Suprapubic skin (tissue), 4 donors: ENCODE measurements at regions not wholly inside any gene's neighbourhood (a gene's known extent, or its start where the extent isn't known, plus 50 kb on each side); places are given as distances from the start of the nearest gene placed in this dataset.

Experiments used
- DNase-seq, 2 donors: peaks; one replicate each; pipeline ENCODE4 v3.0.0-alpha.2; 2019; ENCODE audit warnings: low spot score in 2 of 2
- H3K27ac ChIP-seq: fragments of 200-600 bp; sonication (generic); one replicate; pipeline ENCODE4 v1.5.1; 2019
- H3K27me3 ChIP-seq: fragments of 200-600 bp; sonication (generic); one replicate; pipeline ENCODE4 v1.5.1; 2019
- H3K36me3 ChIP-seq: fragments of 200-600 bp; sonication (generic); one replicate; pipeline ENCODE4 v1.5.1; 2019
- H3K4me1 ChIP-seq: fragments of 200-600 bp; sonication (generic); one replicate; pipeline ENCODE4 v1.5.1; 2019
- H3K4me3 ChIP-seq: fragments of 200-600 bp; sonication (generic); one replicate; pipeline ENCODE4 v1.5.1; 2019; ENCODE audit warnings: mild to moderate bottlenecking
- H3K9me3 ChIP-seq: fragments of 200-600 bp; sonication (generic); one replicate; pipeline ENCODE4 v1.5.1; 2019
- EP300 ChIP-seq: sonication (generic); formaldehyde crosslinking; IDR thresholded peaks from one replicate; pipeline ENCODE4 v1.6.1; 2017; ENCODE audit warnings: antibody characterized with exemption
- POLR2A ChIP-seq, 2 donors: fragments of 450-650 bp; IDR thresholded peaks; one replicate each; pipeline ENCODE4 v1.6.1; 2017; ENCODE audit warnings: antibody characterized with exemption in 2 of 2, mild to moderate bottlenecking in 2 of 2, moderate library complexity in 2 of 2
- POLR2AphosphoS5 ChIP-seq, 3 donors: sonication (generic); formaldehyde crosslinking; IDR thresholded peaks; one replicate each; pipeline ENCODE4 v1.6.1; 2017; ENCODE audit warnings: antibody characterized with exemption in 3 of 3
- whole genome bisulfite sequencing: methylation state at CpG from one replicate; pipeline ENCODE4 v1.1.5; 2018; 5-methylcytosine and 5-hydroxymethylcytosine counted together
- TF ChIP-seq, protein P1 (sequence below), 2 donors: fragments of 200-600 bp in 1 of 2; fragments of 450-650 bp in 1 of 2; sonication (generic) in 1 of 2; IDR thresholded peaks; one replicate each; pipeline ENCODE4 v1.5.1; 2016 to 2019; ENCODE audit warnings: antibody characterized with exemption in 2 of 2, mild to moderate bottlenecking in 1 of 2, moderate library complexity in 1 of 2

DNA sequence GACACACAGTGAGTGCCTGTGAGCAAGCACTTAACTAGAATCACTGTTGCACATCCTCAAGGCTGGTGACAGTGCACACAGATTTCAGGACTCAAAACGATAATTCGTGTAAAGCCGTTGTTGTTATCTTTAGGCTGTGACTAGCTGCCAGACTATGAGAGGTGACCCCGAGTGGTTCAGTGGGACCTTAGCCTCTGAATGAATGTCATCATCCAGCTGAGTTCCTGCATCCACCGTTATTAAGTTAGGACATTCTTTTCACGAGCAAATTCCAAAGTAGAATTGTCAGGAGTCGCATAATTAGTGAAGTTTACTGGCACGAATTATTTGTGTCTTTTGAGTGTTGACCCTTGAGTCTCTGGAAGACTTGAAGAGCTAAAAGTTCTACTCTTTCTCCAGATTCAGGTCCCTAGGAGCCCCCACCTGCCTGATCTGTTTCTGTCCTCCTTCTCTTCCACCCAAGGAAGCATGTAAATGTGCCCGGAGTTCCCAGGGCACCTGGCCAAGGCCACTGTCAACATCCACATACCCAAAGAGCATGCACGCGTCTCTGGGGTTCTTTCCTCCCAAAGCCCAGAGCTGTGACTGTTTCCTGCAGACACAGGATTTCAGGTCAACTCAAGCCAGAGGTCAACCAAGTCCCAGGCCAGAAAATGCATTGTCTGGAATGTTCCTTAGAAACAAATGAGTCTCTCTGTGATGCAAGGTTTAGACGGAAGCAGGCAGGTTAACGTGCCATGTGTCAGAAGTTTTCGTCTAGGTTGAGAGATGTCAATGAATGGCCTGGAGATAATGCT is 207.2 kb downstream of the TOMM20 start:
- TF ChIP-seq POLR2AphosphoS5 (IDR thresholded peaks at IDR 0.05): peak in 1 of 3 donors; percentile 33
- TF ChIP-seq, protein P1, sequence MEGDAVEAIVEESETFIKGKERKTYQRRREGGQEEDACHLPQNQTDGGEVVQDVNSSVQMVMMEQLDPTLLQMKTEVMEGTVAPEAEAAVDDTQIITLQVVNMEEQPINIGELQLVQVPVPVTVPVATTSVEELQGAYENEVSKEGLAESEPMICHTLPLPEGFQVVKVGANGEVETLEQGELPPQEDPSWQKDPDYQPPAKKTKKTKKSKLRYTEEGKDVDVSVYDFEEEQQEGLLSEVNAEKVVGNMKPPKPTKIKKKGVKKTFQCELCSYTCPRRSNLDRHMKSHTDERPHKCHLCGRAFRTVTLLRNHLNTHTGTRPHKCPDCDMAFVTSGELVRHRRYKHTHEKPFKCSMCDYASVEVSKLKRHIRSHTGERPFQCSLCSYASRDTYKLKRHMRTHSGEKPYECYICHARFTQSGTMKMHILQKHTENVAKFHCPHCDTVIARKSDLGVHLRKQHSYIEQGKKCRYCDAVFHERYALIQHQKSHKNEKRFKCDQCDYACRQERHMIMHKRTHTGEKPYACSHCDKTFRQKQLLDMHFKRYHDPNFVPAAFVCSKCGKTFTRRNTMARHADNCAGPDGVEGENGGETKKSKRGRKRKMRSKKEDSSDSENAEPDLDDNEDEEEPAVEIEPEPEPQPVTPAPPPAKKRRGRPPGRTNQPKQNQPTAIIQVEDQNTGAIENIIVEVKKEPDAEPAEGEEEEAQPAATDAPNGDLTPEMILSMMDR (IDR thresholded peaks at IDR 0.05): no peak
- peak in 1 of 2 donors; percentile 75 for DNase-seq
- Histone ChIP-seq H3K4me1 (peaks cover 36% of the 10 kb centered on the region), H3K27me3 (no peaks in the 10 kb centered on the region), H3K4me3 (no peak overlapping the region), H3K9me3 (no peaks in the 10 kb centered on the region), H3K36me3 (no peaks in the 10 kb centered on the region), H3K27ac (no peak overlapping the region)
- 61% methylated on average over 14 of the region's 14 CpGs for WGBS

DNA sequence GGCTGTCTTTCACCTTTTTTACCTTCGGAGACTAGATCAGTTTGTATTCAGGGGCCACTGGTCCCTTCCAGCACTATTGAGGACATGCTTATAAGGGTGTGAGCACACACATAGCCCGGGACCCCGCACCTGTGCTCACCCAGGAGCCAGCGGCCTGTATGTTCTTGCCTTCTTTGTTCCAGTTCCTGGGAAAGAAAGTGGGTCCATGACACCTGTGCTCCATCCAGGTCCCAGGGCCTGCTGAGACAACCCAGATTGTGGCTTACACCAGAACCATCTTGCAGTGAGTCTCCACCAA is 207.8 kb downstream of the TOMM20 start:
- Histone ChIP-seq H3K4me1 (peaks cover 34% of the 10 kb centered on the region), H3K36me3 (no peaks in the 10 kb centered on the region), H3K27ac (no peak overlapping the region), H3K9me3 (no peaks in the 10 kb centered on the region), H3K4me3 (no peak overlapping the region), H3K27me3 (no peaks in the 10 kb centered on the region)
- DNase-seq: peak in 1 of 2 donors; percentile 46
- TF ChIP-seq, protein P1 (IDR thresholded peaks at IDR 0.05): no peak
- TF ChIP-seq POLR2AphosphoS5 (IDR thresholded peaks at IDR 0.05) (no peak), POLR2A (IDR thresholded peaks at IDR 0.05) (no peak), EP300 (no peak)
- 75% methylated on average over 4 of the region's 4 CpGs for WGBS

DNA sequence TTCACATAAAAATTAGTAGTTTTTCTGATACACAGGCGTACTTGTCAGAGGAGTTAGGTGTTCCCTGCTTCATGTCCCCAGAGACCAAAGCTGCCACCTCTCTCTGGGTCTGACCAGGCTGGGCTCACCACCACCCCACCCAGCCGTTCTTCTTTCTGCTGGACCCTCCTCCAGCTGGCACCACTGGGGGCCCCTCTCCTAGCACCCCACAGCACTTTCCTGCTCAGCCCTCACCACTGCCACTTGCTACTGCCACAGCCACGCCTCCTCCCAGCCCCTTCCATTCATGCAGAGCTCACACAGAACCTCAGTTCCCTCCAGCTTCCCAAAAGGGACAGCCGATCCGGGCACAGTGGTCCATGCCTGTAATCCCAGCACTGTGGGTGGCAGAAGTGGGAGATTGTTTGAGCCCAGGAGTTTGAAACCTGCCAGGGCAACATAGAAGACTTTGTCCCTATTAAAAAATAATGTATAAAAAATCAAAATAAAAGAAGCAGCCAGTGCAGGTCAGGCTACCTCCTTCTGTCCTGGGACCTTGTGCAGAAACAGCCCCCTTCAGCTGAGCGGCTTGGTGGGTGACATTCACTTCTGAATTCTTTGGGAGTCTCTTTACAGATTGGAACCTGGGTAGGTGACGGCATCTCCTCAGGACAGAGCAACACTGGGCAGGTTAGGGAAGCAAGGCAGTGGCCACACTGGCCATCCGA is 208.3 kb downstream of the TOMM20 start:
- H3K4me1 ChIP-seq: peaks cover 29% of the 10 kb centered on the region

DNA sequence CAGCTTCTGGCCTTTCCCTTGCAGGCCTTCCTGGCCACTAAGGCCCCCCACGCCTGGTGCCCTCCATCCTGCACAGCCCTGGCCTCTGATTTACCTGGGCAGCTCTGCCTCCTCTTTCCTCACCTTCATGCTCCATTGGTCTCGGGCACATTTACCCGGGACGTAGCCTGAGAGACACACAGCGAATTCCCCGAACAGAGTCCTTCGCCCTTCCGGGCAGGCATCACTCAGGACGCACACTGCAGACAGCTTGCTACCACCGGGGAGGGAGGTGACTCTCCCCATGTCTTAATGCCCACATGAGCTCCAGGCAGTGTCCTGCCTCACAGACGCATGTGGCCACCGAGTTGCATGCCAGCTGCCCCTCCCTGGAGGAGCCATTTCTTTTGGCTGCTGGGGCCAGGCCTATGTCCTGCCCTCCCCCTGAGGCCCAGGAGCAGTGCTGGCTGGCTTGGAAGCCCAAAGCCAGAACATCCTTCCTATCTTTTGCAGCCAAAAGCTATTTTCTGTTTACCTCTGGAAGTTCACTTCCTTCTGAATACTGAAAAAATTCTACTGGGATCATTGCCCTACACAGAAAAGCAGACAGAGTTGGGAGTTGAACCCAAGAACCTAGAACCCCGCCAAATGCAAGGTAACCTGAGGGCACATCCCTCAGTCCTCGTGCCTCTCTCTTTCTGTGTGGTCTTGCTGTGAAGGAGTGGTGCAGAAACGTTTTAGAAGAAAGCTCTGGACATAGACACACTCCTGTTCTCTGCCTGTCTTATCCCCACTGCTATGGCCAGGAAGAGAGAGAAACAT is 209.5 kb downstream of the TOMM20 start:
- H3K4me3 ChIP-seq: no peak overlapping the region
- peak; percentile 85 to 86 for DNase-seq
- H3K27ac ChIP-seq: peak overlapping the region; percentile 66
- WGBS: 56% methylated on average over 9 of the region's 15 CpGs
- no peaks in the 10 kb centered on the region for H3K36me3 ChIP-seq
- peaks cover 25% of the 10 kb centered on the region for H3K4me1 ChIP-seq
- H3K27me3 ChIP-seq: no peaks in the 10 kb centered on the region
- no peaks in the 10 kb centered on the region for H3K9me3 ChIP-seq
- TF ChIP-seq POLR2A (IDR thresholded peaks at IDR 0.05) (no peak), POLR2AphosphoS5 (IDR thresholded peaks at IDR 0.05) (peak in 2 of 3 donors; percentile 18 to 31)

More for the DNA sequence above, 208.3 kb downstream of the TOMM20 start:
- TF ChIP-seq POLR2AphosphoS5 (IDR thresholded peaks at IDR 0.05): no peak
- TF ChIP-seq EP300: no peak
- TF ChIP-seq POLR2A (IDR thresholded peaks at IDR 0.05): no peak
- TF ChIP-seq, protein P1 (IDR thresholded peaks at IDR 0.05): no peak
- 92% methylated on average over 8 of the region's 8 CpGs for WGBS
- DNase-seq: peak in 1 of 2 donors; percentile 60
- Histone ChIP-seq H3K36me3 (no peaks in the 10 kb centered on the region), H3K9me3 (no peaks in the 10 kb centered on the region), H3K4me3 (no peak overlapping the region), H3K27me3 (no peaks in the 10 kb centered on the region), H3K27ac (peak overlapping the region; percentile 66)

DNA sequence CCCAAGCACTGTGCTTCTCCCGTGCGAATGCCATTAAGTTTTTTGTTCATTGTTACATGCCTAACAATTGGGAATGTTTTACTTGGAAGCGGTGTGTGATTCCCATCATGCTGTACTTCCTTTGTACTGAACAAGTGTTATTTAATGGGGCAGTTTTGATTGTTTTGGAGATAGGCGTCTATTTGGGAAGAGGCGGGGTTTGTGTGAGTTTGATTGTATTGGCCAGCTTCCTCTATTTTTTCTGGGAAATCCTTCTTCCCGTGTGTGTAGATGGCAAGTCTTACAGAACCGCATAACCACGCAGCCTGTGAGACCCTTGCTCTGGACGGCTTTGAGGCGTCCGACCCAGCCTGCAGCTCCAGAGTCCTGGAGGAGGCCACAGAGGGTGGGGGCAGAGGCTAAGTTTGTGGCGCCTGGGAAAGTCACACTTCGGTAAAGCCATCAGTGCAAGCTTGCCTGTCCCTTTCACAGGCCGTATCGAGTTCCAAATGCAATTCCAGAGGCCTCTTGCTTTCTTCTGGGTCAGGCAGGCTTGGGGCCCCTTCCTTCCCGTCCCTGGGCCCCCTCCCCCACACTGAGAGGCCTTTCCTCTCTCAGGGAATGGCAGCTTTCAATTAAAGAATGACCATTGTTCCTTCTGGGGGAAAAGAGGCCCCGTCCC is 210.3 kb downstream of the TOMM20 start:
- DNase-seq: peak in 1 of 2 donors; percentile 65
- Histone ChIP-seq H3K36me3 (no peaks in the 10 kb centered on the region), H3K27me3 (no peaks in the 10 kb centered on the region), H3K9me3 (no peaks in the 10 kb centered on the region), H3K27ac (peak overlapping the region; percentile 66), H3K4me3 (no peak overlapping the region), H3K4me1 (peaks cover 25% of the 10 kb centered on the region)
- TF ChIP-seq POLR2AphosphoS5 (IDR thresholded peaks at IDR 0.05): no peak
- TF ChIP-seq, protein P1 (IDR thresholded peaks at IDR 0.05): no peak
- no peak for TF ChIP-seq POLR2A (IDR thresholded peaks at IDR 0.05)
- WGBS: 68% methylated on average over 17 of the region's 17 CpGs
